ENCODE measurements at regions not wholly inside any gene's neighbourhood (a gene's known extent, or its start where the extent isn't known, plus 50 kb on each side); places are given as distances from the start of the nearest gene placed in this dataset.

- Histone ChIP-seq H3K4me3 (ENCODE audit: low read length in 3 of 3) (no peak overlapping the region), H3K4me1 (ENCODE audit: control insufficient read depth in 2 of 3, insufficient read depth in 2 of 3, low read depth in 1 of 3, low read length in 3 of 3) (no peaks in the 10 kb centered on the region), H3K27me3 (ENCODE audit: control insufficient read depth, insufficient read depth, low read length) (no peaks in the 10 kb centered on the region), H3K9ac (ENCODE audit: low read length in 3 of 3) (no peak overlapping the region), H3K27ac (ENCODE audit: low read depth in 2 of 2, low read length in 2 of 2) (no peak overlapping the region), H3K36me3 (ENCODE audit: control insufficient read depth in 2 of 3, insufficient read depth in 3 of 3, low read length in 3 of 3) (no peaks in the 10 kb centered on the region), H3K9me3 (ENCODE audit: control insufficient read depth in 2 of 3, insufficient read depth in 1 of 3, low read length in 3 of 3) (no peaks in the 10 kb centered on the region)
- no peak for FAIRE-seq
- no peak for TF ChIP-seq CTCF (IDR thresholded peaks at IDR 0.05; ENCODE audit: borderline replicate concordance, extremely low read depth, insufficient read depth)
- intact Hi-C loops (cut with DNase I) = no loop called here
- DNase-seq = no peak
Observed at GRCh38 chr7:65471587-65471986, 97.9 kb downstream of the ZNF92 start.

DNA sequence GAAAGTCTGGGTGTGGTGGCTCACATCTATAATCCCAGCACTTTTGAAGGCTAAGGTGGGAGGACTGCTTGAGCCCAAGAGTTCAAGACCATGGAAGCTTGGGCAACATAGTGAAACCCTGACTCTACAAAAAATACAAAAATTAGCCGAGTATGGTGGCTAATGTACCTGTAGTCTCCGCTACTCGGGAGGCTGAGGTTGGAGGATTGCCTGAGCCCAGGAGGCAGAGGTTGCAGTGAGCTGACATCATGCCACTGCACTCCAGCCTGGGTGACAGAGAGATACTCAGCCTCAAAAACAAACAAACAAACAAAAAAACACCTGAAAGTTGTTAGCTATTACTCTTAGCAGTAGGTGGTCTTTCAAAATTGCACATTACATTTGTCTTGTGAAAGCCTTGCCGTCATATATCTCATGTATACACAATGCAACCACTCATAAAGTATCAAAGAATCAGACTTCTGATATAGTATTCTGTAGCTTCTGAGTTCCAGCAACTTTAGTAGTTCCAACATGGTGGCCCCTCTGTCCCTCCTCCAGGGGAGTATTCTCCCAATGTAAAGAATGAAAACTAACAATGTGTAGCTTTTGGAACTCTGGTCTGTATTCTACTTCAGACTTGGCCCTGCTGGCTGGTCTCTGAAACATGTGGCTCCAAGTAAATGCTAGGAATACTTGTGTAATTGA is 101.5 kb downstream of the ZNF92 start:
- TF ChIP-seq CTCF (IDR thresholded peaks at IDR 0.05; ENCODE audit: borderline replicate concordance, extremely low read depth, insufficient read depth) = no peak
- H3K4me3 ChIP-seq (ENCODE audit: low read length in 3 of 3) = no peak overlapping the region
- no peaks in the 10 kb centered on the region for H3K4me1 ChIP-seq (ENCODE audit: control insufficient read depth in 2 of 3, insufficient read depth in 2 of 3, low read depth in 1 of 3, low read length in 3 of 3)
- H3K27ac ChIP-seq (ENCODE audit: low read depth in 2 of 2, low read length in 2 of 2) = no peak overlapping the region
- intact Hi-C loops (cut with DNase I) = no loop called here
- no peak overlapping the region for H3K9ac ChIP-seq (ENCODE audit: low read length in 3 of 3)
- no peaks in the 10 kb centered on the region for H3K36me3 ChIP-seq (ENCODE audit: control insufficient read depth in 2 of 3, insufficient read depth in 3 of 3, low read length in 3 of 3)
- H3K27me3 ChIP-seq (ENCODE audit: control insufficient read depth, insufficient read depth, low read length) = no peaks in the 10 kb centered on the region
- no peak for DNase-seq
- FAIRE-seq = no peak
- H3K9me3 ChIP-seq (ENCODE audit: control insufficient read depth in 2 of 3, insufficient read depth in 1 of 3, low read length in 3 of 3) = peaks cover 0 to 2% (median 0%) of the 10 kb centered on the region in 3 donors

DNA sequence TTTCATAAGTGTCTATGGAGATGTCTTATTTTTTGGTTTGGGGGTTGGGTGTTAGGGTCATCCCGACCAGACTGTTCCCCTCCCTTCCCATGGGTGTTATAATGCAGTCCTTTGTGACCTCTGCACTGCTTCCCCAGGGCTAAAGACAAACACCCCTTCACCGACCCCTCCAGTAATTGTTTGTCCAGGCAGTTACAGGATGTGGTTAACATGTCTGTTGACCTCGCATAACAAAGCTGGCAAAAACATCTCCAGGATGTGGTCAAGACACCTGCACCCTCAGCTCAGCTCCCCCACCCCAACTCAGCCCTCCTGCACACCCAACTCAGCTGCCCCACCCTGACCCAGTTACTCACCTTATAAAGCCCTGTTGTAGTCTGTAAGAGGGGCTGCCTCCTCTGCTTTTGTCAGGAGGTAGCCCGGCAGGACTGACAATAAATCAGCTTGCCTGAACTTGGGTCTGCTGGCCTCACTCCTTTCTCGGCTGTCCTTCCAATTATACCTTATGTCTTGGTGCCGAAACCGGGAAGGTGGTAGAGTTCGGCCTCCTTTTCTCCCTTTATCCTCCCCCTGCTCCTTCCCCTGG is 102.2 kb downstream of the ZNF92 start:
- Histone ChIP-seq H3K4me3 (ENCODE audit: low read length in 3 of 3) (no peak overlapping the region), H3K27ac (ENCODE audit: low read depth in 2 of 2, low read length in 2 of 2) (no peak overlapping the region), H3K4me1 (ENCODE audit: control insufficient read depth in 2 of 3, insufficient read depth in 2 of 3, low read depth in 1 of 3, low read length in 3 of 3) (no peaks in the 10 kb centered on the region), H3K36me3 (ENCODE audit: control insufficient read depth in 2 of 3, insufficient read depth in 3 of 3, low read length in 3 of 3) (no peaks in the 10 kb centered on the region), H3K9me3 (ENCODE audit: control insufficient read depth in 2 of 3, insufficient read depth in 1 of 3, low read length in 3 of 3) (peaks cover 0 to 2% (median 0%) of the 10 kb centered on the region in 3 donors), H3K27me3 (ENCODE audit: control insufficient read depth, insufficient read depth, low read length) (no peaks in the 10 kb centered on the region), H3K9ac (ENCODE audit: low read length in 3 of 3) (no peak overlapping the region)
- intact Hi-C loops (cut with DNase I) = no loop called here
- no peak for TF ChIP-seq CTCF (IDR thresholded peaks at IDR 0.05; ENCODE audit: borderline replicate concordance, extremely low read depth, insufficient read depth)
- FAIRE-seq (no peak), DNase-seq (no peak)
